Stimulated activated CD8-positive, alpha-beta memory T cell treated with anti-CD3 and anti-CD28 coated beads, Interleukin-15, amount 100 ng/mL, for 48 hours (primary cell): ENCODE measurements at regions not wholly inside any gene's neighbourhood (a gene's known extent, or its start where the extent isn't known, plus 50 kb on each side); places are given as distances from the start of the nearest gene placed in this dataset.

Experiments
- DNase-seq, 2 donors: peaks; one replicate each; pipeline ENCODE4 v3.0.0-alpha.2; 2020; ENCODE audit warnings: low read depth in 2 of 2

DNA sequence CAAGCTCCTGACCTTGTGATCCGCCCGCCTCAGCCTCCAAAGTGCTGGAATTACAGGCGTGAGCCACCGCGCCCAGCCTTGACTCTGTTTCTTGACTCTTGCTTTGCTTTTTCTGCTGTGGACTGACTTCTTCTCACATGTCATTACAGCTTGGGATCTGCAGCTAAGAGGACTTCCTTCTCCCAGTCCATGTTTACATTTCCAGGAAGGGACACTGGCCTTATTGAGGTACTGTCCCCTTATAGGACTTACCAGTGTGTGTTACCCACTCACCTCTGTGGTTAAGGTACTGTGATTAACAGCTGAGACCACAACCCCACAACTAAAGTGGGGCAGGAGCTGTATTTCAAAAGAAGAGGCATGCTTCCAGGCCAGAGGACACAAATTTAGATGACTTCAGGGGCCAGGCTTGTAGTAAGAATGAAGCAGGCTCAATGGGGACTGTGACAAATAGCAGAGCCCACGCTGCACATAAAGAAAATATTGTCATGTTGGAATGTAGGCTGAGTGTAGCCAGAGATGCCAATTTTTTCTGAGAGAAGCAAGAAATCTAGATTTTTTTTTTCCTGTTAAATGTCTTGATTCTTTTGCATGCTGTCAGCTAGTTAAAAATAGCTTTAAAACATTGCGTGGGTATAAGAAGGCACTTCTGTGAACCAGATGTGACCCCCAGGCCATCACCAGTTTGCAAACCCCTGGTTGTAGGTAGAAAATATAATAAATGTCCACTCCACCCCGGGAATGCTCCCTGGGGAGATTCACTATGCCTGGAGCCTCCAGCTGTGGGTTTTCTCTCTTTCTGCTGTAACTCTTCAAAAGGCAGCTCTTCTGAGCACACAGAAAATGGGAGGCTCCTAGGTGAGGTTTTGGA, 75.0 kb downstream of the PTPDC1 start:
- no peak for DNase-seq

GRCh38 chr9:94160594-94161501, 76.6 kb downstream of the PTPDC1 start:
- DNase-seq: no peak

DNA sequence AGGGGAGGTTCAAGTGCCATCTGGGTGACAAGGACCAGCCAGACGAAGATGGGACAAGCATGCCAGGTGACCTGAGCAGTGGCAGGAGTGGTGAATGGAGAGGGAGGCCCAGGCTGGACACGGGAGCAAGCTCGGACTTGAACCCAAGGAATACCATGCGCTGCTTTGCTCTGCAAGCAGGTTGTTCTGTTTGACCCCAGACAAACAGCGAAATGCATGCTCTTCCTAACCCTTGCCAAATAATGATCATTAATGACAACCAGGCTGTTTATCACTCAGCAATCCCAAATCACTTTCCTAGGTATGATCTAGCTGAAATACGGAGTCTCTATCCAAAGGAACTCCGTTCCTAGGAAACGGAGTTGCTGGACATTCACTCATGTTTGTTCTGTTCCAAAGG, 77.4 kb downstream of the PTPDC1 start:
- DNase-seq: no peak

DNA sequence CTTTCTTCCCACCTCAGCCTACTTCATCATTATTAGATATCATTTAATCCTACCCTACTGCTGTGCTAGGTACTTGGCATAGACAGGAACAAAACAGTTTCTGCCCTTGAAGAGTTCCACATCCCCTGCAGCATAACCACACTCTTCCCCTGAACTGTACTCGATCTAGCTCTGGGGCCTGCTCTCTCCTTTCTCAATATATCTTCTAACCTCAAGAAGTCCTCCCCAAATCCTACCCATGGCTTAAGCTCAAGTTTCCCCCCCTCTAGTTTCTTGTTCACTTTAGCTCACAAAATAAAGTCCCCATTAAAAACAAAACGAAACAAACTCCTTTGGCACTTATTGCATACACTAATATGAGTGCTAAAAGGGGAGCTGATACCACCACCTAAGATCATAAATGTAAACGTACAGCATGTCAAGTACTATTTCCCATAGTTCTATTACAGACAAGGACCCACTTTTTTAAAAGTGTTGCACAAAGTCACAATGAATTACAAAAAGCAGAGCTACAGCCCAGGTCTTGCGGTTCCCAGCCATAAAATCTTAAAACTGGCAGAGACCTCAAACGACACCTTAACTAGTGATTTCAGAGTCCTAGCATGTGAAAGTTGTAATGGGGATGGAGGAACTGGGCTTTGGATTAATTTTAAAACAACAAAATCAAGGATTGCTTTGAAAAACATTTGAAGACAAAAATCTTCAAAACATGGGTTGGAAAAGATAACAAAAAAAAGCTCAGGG, 80.7 kb downstream of the PTPDC1 start:
- DNase-seq: no peak

DNA sequence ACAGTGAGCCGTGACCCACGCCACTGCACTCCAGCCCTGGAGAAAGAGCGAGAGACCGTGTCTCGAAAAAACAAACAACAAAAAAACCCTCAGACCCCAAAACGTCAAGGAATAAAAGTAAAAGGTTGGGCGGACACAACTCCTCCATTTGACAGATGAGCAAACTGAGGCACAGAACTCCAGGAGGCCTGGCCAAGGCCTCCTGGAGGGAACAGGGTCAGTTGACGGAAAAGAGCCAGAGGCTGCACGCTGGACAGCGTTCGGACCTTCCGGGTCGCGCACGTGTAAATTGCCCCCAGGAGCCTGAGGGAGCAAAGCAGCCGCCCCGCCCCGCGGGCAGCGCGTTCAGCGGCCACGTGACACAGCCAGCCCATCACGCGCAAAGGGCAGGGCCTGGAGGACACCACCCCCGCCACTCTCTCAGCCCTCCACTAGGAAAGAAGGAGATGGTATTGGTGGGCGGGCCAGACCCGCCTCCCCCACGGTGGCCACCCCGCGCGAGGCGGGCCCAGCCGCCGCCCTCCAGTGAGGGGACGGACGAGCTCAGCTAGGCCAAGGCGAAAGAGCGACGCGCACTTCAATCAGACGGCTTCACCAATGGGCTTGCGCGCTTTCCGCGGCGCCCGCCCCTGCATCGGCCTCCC, 81.5 kb downstream of the PTPDC1 start:
- peak; percentile 97 for DNase-seq

DNA sequence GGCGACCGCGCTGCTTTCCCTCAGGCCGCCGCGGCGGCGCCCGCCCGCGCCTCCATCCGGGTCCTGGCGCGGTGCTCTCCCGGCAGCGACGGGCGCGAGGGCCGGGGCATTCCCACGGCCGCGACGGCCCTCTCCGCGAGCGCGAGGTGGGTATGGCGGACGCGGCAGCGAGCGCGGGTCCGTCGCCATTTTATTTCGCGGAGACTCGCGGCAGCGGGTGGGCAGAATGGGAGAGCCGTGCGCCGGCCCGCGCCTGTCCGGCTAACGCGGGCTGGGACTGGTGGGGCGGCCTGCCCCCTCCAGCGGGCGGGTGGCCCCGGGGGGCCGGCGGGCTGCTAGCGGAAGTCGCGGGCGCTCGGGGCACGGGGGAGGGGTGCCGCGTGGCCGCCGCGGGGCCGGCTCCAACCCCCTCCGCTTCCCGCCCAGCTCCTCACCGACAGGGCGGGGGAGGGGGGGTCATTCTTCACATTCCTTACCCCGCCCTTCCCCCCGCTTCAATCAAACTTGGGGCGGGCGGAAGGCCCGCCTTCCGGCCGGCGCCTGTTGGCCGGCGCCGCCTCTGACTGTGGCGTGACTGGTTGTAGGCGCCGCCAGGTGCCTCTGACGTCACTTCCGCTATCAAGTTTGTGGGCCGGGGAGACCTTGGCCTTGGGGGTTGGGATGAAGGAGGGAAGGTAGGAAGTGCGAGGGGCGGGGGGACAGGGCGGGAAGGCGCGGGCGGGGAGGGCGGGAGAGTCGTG, 82.1 kb downstream of the PTPDC1 start:
- peak; percentile 92 to 93 for DNase-seq

DNA sequence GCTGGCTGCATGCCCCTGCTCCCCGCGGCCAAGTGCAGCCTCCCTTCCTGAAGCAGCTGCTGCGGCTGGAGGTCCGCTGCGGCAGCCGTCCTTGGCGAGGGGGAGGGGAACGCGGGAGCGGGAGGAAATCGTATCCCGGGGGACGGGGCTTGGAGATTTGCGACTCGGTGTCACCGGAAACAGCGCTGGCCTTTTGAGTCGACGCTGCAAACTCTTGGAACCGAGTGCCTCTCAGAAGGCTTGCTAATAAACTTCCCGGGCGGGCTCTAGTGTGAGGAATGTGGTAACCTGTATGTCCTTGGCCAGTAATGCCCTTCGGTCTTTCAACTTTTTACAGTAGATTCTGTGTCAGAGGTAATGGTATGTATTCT, 82.7 kb downstream of the PTPDC1 start:
- DNase-seq: no peak

- DNase-seq: no peak
Measured at GRCh38 chr9:94167376-94167890, 83.2 kb downstream of the PTPDC1 start.

GRCh38 chr9:94168203-94169000, 84.1 kb downstream of the PTPDC1 start:
- DNase-seq: no peak

- DNase-seq: no peak
Measured at GRCh38 chr9:94169968-94170367, 85.7 kb downstream of the PTPDC1 start.

GRCh38 chr9:94173632-94174031, 85.5 kb upstream of the ZNF169 start:
- peak; percentile 27 to 37 for DNase-seq

GRCh38 chr9:94174164-94174563, 84.9 kb upstream of the ZNF169 start:
- DNase-seq: no peak

DNA sequence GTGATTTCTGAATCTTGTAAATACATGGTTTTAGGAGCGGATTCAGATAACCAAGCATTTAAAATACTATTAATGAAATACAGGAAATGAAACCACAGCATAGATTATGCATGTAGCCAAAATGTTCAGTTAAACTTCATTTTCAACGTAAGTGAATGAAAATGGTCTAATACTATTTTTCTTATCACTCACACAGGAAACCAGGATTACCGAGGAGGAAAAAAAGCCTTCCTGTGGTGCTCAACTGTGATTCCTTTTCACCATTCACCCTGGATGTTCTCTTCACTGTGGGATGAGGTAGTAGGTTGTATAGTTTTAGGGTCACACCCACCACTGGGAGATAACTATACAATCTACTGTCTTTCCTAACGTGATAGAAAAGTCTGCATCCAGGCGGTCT, 83.4 kb upstream of the ZNF169 start:
- no peak for DNase-seq

DNA sequence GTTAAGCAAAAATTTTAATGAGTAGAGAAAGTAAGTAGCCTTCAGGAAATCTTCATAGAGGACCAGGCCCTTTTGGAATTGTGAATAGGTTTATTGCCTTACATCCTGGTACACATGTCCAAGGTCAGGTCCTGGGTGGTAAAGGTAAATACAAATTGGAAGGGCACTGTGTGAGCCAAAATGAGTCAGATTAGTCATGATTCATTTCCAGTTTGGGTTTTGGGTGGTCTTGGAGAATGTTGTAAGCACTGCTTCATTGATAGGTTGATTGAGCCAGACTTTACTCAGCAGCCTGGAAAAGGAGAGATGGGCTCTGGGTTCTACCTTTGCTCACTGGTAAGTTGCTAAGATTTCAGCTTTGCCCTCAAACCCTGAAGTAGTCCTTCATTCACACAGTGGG, 82.5 kb upstream of the ZNF169 start:
- DNase-seq: no peak

DNA sequence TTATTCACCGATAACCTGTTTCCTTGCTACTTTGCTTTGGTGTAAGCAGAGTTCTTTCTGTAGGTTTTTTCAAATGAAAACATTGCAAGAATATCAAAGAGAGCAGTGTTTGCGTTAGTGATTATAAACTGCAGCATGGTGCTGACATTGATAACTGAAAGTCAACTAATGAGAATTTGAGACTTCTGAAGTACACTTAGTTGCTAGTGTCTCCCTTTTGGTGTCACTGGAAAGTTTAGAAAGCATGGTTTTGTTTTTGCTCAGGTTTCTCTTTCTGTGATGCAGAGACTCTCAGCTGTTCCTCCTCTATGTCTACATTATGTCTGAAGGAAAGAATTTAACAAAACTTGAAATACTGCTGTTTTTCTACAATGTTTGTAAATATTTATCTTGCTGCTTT, 80.2 kb upstream of the ZNF169 start:
- no peak for DNase-seq

DNA sequence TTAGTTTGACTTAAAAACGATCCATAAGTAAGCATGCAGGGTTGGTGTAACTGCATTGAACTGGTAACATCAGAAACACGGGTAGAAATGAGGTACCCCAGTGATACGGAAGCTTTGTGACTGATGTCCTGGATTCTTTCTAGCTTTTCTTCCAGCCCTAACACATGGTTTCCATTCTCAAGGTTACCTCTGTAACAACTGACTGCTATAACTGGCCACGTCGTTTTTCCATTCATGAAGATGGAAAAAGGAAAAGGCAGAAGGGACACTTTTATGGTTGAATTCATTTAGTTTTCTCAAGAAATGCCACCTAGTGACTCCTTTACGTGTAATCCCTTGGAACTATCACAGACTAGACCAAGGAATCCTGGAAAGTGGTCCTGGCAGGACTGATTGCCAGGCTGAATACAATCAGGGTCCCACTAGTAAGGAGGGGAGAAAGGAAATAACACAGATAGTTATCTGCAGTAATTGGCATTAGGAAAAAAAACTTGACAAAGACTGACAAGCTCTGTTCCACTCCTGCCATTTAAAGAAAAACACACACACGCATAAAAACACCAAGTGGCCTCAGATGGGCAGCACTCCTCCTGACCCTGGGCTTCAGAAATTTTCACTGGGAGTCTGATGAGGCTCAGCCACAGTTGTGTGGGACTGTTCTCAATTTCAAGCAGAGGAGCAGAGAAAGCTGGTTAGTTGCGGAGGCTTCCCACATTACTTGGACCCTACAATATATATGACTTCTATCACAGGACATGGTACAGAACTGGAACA, 77.5 kb upstream of the ZNF169 start:
- DNase-seq: no peak

- DNase-seq: no peak
Measured at GRCh38 chr9:94182532-94182931, 76.6 kb upstream of the ZNF169 start.

DNA sequence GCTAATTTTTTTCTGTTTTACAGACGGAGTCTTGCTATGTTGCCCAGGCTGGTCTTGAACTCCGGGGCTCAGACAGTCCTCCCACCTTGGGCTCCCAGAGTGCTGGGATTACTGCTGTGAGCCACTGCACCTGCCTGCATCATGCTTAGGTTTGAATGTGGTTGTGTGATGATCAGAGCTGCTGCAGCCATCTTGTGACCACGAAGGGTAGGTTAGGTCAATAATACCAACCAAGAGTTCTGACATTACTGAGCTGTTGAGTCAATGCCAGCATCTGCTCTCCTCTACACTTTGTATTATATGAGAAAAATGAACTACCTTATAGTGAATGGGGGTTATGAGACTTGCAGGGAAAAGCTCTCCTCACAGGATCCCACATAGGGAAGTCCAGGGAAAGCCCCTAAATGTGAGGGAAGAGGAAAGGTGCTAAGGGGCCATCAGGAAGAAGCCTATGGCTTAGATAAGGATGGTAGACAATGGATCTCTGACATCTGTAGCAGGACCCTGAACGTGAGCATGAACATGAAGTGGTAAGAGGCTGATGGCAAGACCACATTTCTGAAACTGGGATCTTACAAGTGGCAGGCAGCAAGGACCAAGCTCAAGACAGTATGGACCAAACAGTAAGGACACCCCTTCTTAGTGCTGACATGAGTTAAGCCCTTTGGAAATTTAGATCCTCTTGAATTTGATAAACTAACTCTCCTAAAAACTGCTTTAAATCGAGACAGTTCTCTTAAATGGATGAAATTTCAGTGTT, 75.7 kb upstream of the ZNF169 start:
- DNase-seq: no peak
